ENCODE measurements at regions not wholly inside any gene's neighbourhood (a gene's known extent, or its start where the extent isn't known, plus 50 kb on each side); places are given as distances from the start of the nearest gene placed in this dataset.

- Histone ChIP-seq H3K36me3 (ENCODE audit: control insufficient read depth in 3 of 3, insufficient read depth in 2 of 3, low read depth in 1 of 3, low read length in 3 of 3) (no peaks in the 10 kb centered on the region), H3K9me3 (ENCODE audit: control insufficient read depth in 2 of 2, insufficient read depth in 1 of 2, low read depth in 1 of 2, low read length in 1 of 2) (no peaks in the 10 kb centered on the region), H3K4me1 (ENCODE audit: control insufficient read depth in 3 of 3, insufficient read depth in 2 of 3, low read depth in 1 of 3, low read length in 2 of 3) (no peaks in the 10 kb centered on the region), H3K4me3 (ENCODE audit: low read depth in 1 of 3, low read length in 3 of 3) (no peak overlapping the region), H3K27ac (ENCODE audit: low read depth in 1 of 3, low read length in 2 of 3) (no peak overlapping the region), H3K27me3 (ENCODE audit: control insufficient read depth in 3 of 3, insufficient read depth in 3 of 3, low read length in 3 of 3) (no peaks in the 10 kb centered on the region)
- 64 to 80% (median 75%) methylated on average over 3 of the region's 3 CpGs for WGBS, 3 donors
- DNase-seq (no peak), FAIRE-seq (no peak)
Measured at GRCh38 chr1:106912131-106912530, 144.3 kb upstream of the PRMT6 start.

- Histone ChIP-seq H3K27ac (ENCODE audit: low read depth in 1 of 3, low read length in 2 of 3) (no peak overlapping the region), H3K9me3 (ENCODE audit: control insufficient read depth in 2 of 2, insufficient read depth in 1 of 2, low read depth in 1 of 2, low read length in 1 of 2) (no peaks in the 10 kb centered on the region), H3K27me3 (ENCODE audit: control insufficient read depth in 3 of 3, insufficient read depth in 3 of 3, low read length in 3 of 3) (no peaks in the 10 kb centered on the region), H3K36me3 (ENCODE audit: control insufficient read depth in 3 of 3, insufficient read depth in 2 of 3, low read depth in 1 of 3, low read length in 3 of 3) (no peaks in the 10 kb centered on the region), H3K4me1 (ENCODE audit: control insufficient read depth in 3 of 3, insufficient read depth in 2 of 3, low read depth in 1 of 3, low read length in 2 of 3) (no peaks in the 10 kb centered on the region), H3K4me3 (ENCODE audit: low read depth in 1 of 3, low read length in 3 of 3) (no peak overlapping the region)
- DNase-seq (no peak), FAIRE-seq (no peak)
Measured at GRCh38 chr1:106921186-106921585, 135.3 kb upstream of the PRMT6 start.

GRCh38 chr1:106924360-106924759 is 132.1 kb upstream of the PRMT6 start:
- no peaks in the 10 kb centered on the region for H3K9me3 ChIP-seq (ENCODE audit: control insufficient read depth in 2 of 2, insufficient read depth in 1 of 2, low read depth in 1 of 2, low read length in 1 of 2)
- no peak overlapping the region for H3K27ac ChIP-seq (ENCODE audit: low read depth in 1 of 3, low read length in 2 of 3)
- no peak for DNase-seq
- WGBS, 3 donors = 64 to 80% (median 77%) methylated on average over 5 of the region's 5 CpGs
- H3K36me3 ChIP-seq (ENCODE audit: control insufficient read depth in 3 of 3, insufficient read depth in 2 of 3, low read depth in 1 of 3, low read length in 3 of 3) = no peaks in the 10 kb centered on the region
- no peaks in the 10 kb centered on the region for H3K4me1 ChIP-seq (ENCODE audit: control insufficient read depth in 3 of 3, insufficient read depth in 2 of 3, low read depth in 1 of 3, low read length in 2 of 3)
- H3K27me3 ChIP-seq (ENCODE audit: control insufficient read depth in 3 of 3, insufficient read depth in 3 of 3, low read length in 3 of 3) = no peaks in the 10 kb centered on the region
- no peak for FAIRE-seq
- no peak overlapping the region for H3K4me3 ChIP-seq (ENCODE audit: low read depth in 1 of 3, low read length in 3 of 3)

- no peak overlapping the region for H3K4me3 ChIP-seq (ENCODE audit: low read depth in 1 of 3, low read length in 3 of 3)
- H3K4me1 ChIP-seq (ENCODE audit: control insufficient read depth in 3 of 3, insufficient read depth in 2 of 3, low read depth in 1 of 3, low read length in 2 of 3) = no peaks in the 10 kb centered on the region
- FAIRE-seq = no peak
- no peak overlapping the region for H3K27ac ChIP-seq (ENCODE audit: low read depth in 1 of 3, low read length in 2 of 3)
- H3K36me3 ChIP-seq (ENCODE audit: control insufficient read depth in 3 of 3, insufficient read depth in 2 of 3, low read depth in 1 of 3, low read length in 3 of 3) = no peaks in the 10 kb centered on the region
- no peak for DNase-seq
- no peaks in the 10 kb centered on the region for H3K9me3 ChIP-seq (ENCODE audit: control insufficient read depth in 2 of 2, insufficient read depth in 1 of 2, low read depth in 1 of 2, low read length in 1 of 2)
- no peaks in the 10 kb centered on the region for H3K27me3 ChIP-seq (ENCODE audit: control insufficient read depth in 3 of 3, insufficient read depth in 3 of 3, low read length in 3 of 3)
Measured at GRCh38 chr1:106925750-106926149, 130.7 kb upstream of the PRMT6 start.

- 68 to 78% (median 75%) methylated on average over 5 of the region's 5 CpGs for WGBS, 3 donors
- no peak for DNase-seq
- H3K9me3 ChIP-seq (ENCODE audit: control insufficient read depth in 2 of 2, insufficient read depth in 1 of 2, low read depth in 1 of 2, low read length in 1 of 2) = no peaks in the 10 kb centered on the region
- H3K27ac ChIP-seq (ENCODE audit: low read depth in 1 of 3, low read length in 2 of 3) = no peak overlapping the region
- FAIRE-seq = no peak
- H3K36me3 ChIP-seq (ENCODE audit: control insufficient read depth in 3 of 3, insufficient read depth in 2 of 3, low read depth in 1 of 3, low read length in 3 of 3) = no peaks in the 10 kb centered on the region
- H3K4me1 ChIP-seq (ENCODE audit: control insufficient read depth in 3 of 3, insufficient read depth in 2 of 3, low read depth in 1 of 3, low read length in 2 of 3) = no peaks in the 10 kb centered on the region
- H3K4me3 ChIP-seq (ENCODE audit: low read depth in 1 of 3, low read length in 3 of 3) = no peak overlapping the region
- no peaks in the 10 kb centered on the region for H3K27me3 ChIP-seq (ENCODE audit: control insufficient read depth in 3 of 3, insufficient read depth in 3 of 3, low read length in 3 of 3)
Measured at GRCh38 chr1:106926803-106927582, 129.5 kb upstream of the PRMT6 start.

- FAIRE-seq (no peak), DNase-seq (no peak)
- Histone ChIP-seq H3K4me3 (ENCODE audit: low read depth in 1 of 3, low read length in 3 of 3) (no peak overlapping the region), H3K27me3 (ENCODE audit: control insufficient read depth in 3 of 3, insufficient read depth in 3 of 3, low read length in 3 of 3) (no peaks in the 10 kb centered on the region), H3K9me3 (ENCODE audit: control insufficient read depth in 2 of 2, insufficient read depth in 1 of 2, low read depth in 1 of 2, low read length in 1 of 2) (no peaks in the 10 kb centered on the region), H3K36me3 (ENCODE audit: control insufficient read depth in 3 of 3, insufficient read depth in 2 of 3, low read depth in 1 of 3, low read length in 3 of 3) (no peaks in the 10 kb centered on the region), H3K4me1 (ENCODE audit: control insufficient read depth in 3 of 3, insufficient read depth in 2 of 3, low read depth in 1 of 3, low read length in 2 of 3) (no peaks in the 10 kb centered on the region), H3K27ac (ENCODE audit: low read depth in 1 of 3, low read length in 2 of 3) (no peak overlapping the region)
- WGBS, 3 donors = 58 to 90% (median 70%) methylated on average over 3 of the region's 3 CpGs
Measured at GRCh38 chr1:106937104-106937503, 119.4 kb upstream of the PRMT6 start.

- FAIRE-seq (no peak), DNase-seq (no peak)
- no peak overlapping the region for H3K4me3 ChIP-seq (ENCODE audit: low read depth in 1 of 3, low read length in 3 of 3)
- no peaks in the 10 kb centered on the region for H3K4me1 ChIP-seq (ENCODE audit: control insufficient read depth in 3 of 3, insufficient read depth in 2 of 3, low read depth in 1 of 3, low read length in 2 of 3)
- no peak overlapping the region for H3K27ac ChIP-seq (ENCODE audit: low read depth in 1 of 3, low read length in 2 of 3)
- H3K36me3 ChIP-seq (ENCODE audit: control insufficient read depth in 3 of 3, insufficient read depth in 2 of 3, low read depth in 1 of 3, low read length in 3 of 3) = no peaks in the 10 kb centered on the region
- WGBS, 3 donors = 61 to 72% (median 65%) methylated on average over 2 of the region's 2 CpGs
- no peaks in the 10 kb centered on the region for H3K9me3 ChIP-seq (ENCODE audit: control insufficient read depth in 2 of 2, insufficient read depth in 1 of 2, low read depth in 1 of 2, low read length in 1 of 2)
- no peaks in the 10 kb centered on the region for H3K27me3 ChIP-seq (ENCODE audit: control insufficient read depth in 3 of 3, insufficient read depth in 3 of 3, low read length in 3 of 3)
Measured at GRCh38 chr1:106944721-106945120, 111.8 kb upstream of the PRMT6 start.

GRCh38 chr1:106952776-106953175 is 103.7 kb upstream of the PRMT6 start:
- H3K4me3 ChIP-seq (ENCODE audit: low read depth in 1 of 3, low read length in 3 of 3) = no peak overlapping the region
- 64 to 85% (median 73%) methylated on average over 1 of the region's 1 CpG for WGBS, 3 donors
- H3K27me3 ChIP-seq (ENCODE audit: control insufficient read depth in 3 of 3, insufficient read depth in 3 of 3, low read length in 3 of 3) = no peaks in the 10 kb centered on the region
- H3K27ac ChIP-seq (ENCODE audit: low read depth in 1 of 3, low read length in 2 of 3) = no peak overlapping the region
- H3K4me1 ChIP-seq (ENCODE audit: control insufficient read depth in 3 of 3, insufficient read depth in 2 of 3, low read depth in 1 of 3, low read length in 2 of 3) = no peaks in the 10 kb centered on the region
- no peaks in the 10 kb centered on the region for H3K9me3 ChIP-seq (ENCODE audit: control insufficient read depth in 2 of 2, insufficient read depth in 1 of 2, low read depth in 1 of 2, low read length in 1 of 2)
- DNase-seq (no peak), FAIRE-seq (no peak)
- no peaks in the 10 kb centered on the region for H3K36me3 ChIP-seq (ENCODE audit: control insufficient read depth in 3 of 3, insufficient read depth in 2 of 3, low read depth in 1 of 3, low read length in 3 of 3)

- Histone ChIP-seq H3K27ac (ENCODE audit: low read depth in 1 of 3, low read length in 2 of 3) (no peak overlapping the region), H3K4me3 (ENCODE audit: low read depth in 1 of 3, low read length in 3 of 3) (no peak overlapping the region), H3K36me3 (ENCODE audit: control insufficient read depth in 3 of 3, insufficient read depth in 2 of 3, low read depth in 1 of 3, low read length in 3 of 3) (no peaks in the 10 kb centered on the region), H3K27me3 (ENCODE audit: control insufficient read depth in 3 of 3, insufficient read depth in 3 of 3, low read length in 3 of 3) (no peaks in the 10 kb centered on the region), H3K9me3 (ENCODE audit: control insufficient read depth in 2 of 2, insufficient read depth in 1 of 2, low read depth in 1 of 2, low read length in 1 of 2) (no peaks in the 10 kb centered on the region), H3K4me1 (ENCODE audit: control insufficient read depth in 3 of 3, insufficient read depth in 2 of 3, low read depth in 1 of 3, low read length in 2 of 3) (no peaks in the 10 kb centered on the region)
- no peak for FAIRE-seq
- DNase-seq = no peak
Measured at GRCh38 chr1:106954661-106955229, 101.7 kb upstream of the PRMT6 start.
